Mesenteric fat pad (tissue), 1 donor: ENCODE measurements at regions not wholly inside any gene's neighbourhood (a gene's known extent, or its start where the extent isn't known, plus 50 kb on each side); places are given as distances from the start of the nearest gene placed in this dataset.

Experiments
- DNase-seq: peaks from one replicate; pipeline ENCODE4 v3.0.0-alpha.2; 2020; ENCODE audit warnings: low spot score
- donor health status: DM: yes; HTN: yes; CAD: no.

DNA sequence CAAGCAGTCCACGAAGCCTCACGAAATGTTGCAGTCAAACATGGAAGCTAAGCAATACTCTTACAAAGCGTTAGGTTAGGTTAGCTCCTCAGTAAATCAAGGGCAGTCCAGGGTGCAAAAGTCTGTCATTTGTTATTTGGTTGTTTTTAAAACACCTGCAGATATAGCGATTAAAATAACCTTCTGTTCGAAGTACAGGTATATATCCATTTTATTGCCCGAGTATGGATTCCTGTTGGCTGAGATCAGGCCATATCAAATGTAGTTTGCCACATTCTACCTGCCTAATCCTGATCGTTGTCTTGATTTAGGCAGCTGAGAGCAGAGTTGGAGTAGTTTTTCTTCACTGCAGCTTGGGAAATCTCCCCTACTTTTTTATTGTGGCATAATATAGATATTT lies 99.5 kb upstream of the EPB41L3 start:
- no peak for DNase-seq

DNA sequence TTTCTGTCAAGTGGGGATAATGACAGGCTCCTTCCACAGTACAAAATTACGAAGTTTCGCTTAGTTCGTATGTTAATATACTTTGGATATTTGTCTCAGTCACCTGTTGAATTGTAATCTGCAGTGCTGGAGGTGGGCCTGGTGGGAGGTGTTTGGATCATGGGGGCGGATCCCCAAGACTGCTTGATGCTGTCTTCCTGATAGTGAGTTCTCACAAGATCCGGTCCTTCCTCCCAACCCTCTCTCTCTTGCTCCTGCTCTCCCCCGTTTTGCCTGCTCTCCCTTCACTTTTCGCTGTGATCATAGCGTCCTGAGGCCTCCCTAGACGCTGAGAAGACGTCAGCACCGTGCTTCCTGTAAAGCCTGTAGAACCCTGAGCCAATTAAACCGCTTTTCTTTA lies 97.1 kb upstream of the EPB41L3 start:
- no peak for DNase-seq

DNA sequence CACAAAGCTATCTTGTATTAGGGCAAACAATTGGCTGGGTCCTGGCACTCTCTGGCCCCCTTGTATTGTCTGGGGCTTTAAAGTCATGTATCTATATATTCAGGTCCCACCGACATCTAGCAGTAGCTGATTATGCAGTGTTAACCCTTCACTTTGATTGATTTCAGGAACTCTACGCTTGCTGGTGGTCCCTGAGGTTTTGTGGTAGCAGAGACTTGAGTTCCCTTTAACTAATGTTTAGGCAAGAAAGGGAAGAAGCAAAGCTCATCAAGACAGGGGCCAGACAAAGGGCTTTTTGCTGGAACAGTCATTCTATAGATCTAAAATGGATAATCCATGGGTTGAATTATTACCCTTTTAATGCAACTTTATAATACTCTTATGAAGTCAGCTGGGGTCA lies 95.3 kb upstream of the EPB41L3 start:
- DNase-seq, result no peak

DNA sequence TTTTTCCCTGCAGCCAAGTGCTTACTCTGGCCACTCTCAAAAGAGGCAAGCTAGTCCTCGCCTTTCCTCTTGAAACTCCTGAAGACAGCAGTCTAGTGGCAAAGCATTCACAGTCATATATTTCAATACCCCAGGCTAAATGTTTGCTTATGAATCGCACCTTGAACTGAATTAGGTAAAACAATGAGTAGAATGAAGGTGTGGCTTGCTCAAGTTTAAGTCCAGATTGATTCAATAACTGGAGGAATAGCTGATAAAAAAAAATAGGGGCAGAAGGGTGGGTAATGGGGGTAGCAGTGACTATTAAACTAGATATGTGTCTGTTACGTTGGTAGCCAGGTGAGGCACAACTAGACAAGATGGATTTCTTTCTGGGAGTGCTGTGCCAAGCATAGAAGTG lies 88.2 kb upstream of the EPB41L3 start:
- no peak for DNase-seq

DNA sequence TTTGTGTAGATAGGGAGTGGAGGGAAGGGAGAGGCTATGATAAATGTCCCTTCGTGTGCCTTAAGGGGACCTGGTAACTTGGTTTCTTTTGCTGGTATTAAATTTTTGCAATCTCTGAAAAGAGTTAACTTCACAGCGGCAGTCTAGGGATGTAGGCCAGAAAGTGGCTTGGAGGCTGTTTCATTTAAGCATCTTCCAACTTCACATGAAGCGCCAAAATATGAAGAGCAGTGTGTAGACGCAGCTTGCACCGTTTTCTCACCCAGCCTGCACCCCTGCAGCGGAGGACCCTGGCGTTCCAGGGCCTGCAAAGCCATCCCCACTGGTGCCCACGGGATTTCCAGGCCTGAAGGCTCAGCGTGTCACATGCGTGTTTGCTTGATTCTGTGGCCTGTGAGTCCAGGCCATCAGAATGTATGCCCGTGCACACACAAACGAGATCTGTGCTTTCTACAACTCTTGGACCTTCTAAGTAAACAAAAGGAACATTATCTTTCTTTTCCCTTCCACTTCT lies 87.2 kb upstream of the EPB41L3 start:
- DNase-seq, result no peak

DNA sequence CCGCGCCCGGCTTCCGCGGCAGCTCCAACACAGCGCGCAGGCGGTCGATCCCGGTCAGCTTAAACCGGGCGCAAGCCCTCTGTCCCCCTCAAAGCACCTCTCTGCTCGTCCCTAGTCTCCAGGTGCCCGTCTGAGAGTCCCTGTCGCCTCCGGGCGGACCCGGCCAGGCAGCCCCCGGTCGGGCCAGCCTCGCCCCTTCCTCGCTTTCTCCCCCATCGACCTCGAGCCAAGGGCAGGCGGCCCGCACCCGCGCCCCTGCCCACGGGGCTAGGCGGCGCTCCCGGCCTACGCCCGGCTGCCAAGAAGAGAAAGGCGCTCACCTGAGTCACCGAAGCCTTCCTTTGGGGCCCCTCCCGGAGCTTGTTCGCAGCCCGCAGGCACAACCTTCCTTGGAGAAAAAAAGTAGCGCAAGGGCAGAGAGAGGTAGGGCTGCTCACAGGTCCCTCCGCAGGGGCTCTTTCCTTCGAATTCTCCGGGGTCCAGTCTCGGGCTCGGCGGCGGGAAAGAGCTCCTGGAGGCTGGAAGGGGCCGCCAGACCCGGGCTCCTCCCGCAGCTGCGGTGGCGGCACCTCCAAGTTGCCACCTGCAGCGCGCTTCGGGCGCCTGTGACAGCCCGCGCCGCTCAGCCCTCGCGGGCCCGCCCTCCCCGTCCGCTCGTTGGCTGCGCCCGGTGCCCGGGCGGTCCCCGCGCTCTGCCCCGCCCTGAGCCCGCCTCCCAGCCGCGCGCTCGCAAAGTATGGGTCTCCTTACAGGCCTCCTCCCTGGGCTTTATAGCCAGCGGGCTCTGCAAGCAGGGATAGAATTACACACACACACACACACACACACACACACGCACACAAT lies 86.5 kb upstream of the EPB41L3 start:
- DNase-seq, result peak; percentile 95

DNA sequence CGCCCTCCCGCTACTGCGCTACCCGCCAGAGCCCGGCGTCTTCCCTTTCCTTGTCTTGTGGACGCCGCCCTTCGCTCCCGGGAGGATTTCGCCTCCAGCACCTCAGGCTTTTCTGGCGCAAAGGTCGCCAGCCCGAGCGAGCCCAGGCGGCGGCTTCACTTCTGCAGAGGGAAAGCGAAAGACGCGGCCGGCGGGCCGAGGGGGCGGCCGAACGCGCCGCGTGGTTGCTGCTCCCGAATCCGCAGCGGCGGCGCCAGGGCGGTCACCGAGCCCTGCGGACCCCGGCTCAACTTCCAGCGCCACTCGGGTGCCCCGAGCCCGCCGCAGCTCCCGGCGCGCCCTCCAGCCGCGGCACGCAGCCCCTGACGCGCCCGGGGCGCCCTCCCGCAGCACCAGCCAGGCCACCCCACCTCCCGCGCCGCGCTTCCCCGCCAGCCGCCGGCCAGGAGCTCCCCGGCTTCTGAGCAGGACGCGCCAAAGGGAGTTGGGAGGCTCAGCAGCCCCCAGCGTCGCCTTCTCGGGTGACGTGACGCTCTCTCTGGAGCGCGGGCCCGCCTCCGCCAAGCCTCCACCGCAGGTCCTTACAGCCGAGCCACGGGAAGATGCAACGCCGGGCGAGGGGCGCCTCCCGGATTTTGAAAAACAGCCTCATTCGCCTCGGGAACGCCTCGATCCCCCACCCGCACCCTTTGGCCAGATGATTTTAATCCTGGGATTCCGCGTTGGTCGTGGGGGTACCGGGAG lies 84.9 kb upstream of the EPB41L3 start:
- DNase-seq, result peak; percentile 91

DNA sequence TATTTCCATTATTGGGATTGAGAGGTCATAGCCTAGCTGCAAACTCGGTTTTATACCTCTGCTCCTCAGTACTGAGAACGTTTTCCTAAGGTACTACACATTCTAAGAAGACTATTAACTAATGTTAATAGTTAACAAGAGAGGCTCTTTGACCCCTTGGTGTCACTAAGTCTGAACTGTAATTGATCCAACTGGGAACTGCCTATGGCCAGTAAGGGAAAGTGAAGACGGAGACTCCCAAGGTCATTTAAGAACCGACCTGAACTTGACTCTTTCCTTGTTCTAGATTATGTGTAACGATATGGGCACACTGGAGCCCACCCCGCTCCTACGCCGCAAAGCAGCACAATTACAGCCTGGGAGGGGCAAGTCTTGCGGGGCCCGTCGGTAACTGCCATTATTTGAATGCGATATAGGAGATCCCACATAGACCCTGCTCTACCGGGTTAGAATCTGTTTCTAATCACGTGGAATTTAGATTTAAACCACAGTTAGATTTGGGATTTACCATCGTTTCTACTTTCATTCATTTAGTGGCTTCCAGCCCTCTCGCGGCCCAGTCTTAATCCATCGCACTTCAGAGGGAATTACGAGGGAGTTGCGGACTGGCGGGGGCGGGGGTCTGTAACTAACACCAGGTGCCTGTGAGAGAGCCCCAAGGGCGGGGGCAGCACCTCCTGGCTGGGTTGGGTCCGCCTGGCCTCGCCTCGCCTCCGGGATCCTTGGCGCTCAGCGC lies 84.1 kb upstream of the EPB41L3 start:
- no peak for DNase-seq

DNA sequence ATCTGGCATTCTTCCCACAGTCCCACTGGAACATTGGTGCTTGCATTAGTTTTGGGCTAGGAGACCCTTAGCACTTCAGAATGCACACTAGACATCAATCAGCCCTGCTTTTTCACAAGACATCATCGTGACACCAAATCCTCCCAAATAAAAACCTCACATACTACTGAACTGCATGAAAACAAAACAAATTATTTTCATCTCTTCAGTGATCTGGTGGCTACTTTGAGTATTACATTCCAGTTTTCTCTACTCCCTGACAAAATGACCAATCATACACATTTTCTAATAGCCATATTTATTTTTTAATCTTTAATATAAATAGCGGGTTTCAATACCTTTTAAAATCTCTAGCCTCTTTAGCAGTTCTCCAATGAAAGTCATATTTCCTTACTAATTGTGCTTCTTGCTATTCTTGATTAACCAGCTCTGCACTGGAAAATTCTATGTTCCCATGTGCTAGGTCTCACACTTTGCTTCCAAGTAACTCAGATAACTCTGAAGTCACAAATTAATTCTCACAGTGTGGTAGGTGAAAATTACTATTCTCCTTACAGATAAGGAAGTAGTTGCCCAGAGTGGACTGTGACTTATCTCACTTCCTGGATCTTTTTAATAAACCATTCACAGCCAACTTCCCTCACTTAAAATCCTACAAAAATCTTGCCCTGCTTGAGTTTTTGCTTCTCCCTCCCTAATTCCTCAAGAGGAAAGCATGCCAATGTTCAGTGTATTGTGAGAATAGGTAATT lies 82.5 kb upstream of the EPB41L3 start:
- DNase-seq, result no peak

DNA sequence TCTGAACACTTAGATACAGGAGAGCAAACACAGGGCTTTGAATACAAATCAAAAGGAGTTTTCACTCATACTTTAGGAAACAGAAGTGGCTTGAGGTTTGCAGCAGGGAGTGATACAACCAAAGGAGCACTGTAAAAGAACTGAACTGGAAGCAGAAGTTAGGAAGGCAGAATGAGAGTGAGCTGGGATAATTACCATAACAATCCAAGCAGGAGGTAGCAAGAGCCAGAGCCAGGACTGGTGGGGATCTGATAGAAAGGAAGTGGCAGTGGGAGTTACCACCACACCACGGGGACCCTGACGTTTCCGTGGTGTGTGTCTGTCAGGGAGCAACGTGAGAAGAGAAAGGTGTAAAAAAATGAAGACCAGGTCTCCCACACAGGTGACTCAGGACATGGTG lies 81.3 kb upstream of the EPB41L3 start:
- DNase-seq, result no peak

DNA sequence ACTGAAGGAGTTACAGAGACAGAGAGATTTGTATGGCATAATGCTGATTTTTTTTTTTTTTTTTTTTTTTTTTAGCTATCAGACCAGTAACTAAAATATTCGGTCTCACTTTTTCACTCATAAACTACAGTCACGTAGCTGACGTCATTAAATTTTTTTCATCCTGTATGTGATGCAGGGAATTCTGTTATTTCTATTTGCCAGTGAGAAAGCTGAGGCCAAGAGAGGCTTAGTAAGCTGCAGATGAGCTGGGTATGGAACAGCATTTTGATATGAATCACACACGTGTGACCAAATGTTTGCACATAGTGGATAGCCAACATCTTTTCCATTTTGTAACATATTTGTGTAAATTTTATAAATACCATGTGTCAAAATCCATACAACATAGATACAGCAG lies 79.1 kb upstream of the EPB41L3 start:
- no peak for DNase-seq

DNA sequence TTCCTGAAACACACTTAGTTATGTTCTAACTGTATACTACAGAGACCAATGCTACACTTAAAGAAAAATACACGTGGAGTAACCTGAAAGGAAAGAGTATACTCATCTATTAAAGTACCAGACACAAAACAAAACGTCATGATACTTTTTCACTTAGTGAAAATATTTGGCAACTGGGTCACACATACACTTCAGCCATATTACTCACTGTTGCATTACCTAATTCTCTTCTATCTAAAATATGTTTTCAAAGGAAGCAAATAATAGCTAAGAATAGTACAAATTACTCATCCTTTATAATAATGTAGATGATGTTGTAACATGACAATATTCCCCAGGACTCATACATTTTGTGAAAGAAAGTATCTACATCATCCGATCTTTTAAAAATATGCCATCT lies 76.5 kb upstream of the EPB41L3 start:
- no peak for DNase-seq

DNA sequence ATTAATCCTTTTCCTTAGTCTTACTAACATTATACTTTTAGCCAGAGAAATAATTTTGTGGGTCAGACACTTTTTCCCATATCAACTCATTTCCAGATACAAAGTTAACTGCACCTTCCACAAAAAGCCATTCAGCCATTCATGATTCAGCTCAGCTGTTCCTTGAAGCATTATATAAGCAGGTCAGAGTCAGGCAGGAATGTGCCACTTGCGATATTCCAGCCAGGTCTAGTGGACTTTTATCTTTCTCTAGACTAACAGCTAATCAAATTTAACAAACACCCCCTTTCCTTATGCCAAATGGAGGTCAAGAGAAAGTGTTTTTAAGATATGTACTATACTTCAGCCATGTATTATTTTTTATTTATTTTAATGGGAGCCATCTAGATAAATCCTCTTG lies 75.6 kb upstream of the EPB41L3 start:
- no peak for DNase-seq

DNA sequence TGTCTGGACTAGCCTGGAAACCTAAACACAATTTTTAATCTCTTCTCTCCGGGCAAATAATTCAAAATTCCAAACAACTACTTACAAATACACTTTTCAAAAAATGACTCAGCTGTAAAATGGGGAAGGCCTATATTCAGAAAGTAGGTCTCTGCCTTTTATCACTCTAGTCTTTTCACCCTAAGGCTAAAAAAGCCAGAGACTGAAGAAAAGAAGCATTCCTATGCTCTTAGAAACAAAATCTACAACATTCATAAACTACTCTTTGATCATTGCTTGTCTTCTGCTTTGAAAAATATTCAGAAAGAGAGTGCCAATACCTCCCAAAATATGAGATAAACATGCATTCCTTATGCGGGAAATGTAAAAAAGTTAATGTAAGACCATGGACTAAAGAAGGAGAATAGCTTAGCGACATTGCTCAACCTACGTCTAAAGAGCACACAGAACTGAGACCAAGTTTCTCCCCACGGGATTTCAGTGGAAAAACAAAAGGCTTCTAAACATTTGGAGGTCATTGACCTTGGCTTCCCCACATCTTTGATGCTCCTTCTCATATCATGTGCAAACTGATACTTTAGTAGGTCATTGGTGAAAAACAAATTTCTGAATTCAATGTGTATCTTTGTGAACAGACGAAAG lies 74.4 kb upstream of the EPB41L3 start:
- no peak for DNase-seq

DNA sequence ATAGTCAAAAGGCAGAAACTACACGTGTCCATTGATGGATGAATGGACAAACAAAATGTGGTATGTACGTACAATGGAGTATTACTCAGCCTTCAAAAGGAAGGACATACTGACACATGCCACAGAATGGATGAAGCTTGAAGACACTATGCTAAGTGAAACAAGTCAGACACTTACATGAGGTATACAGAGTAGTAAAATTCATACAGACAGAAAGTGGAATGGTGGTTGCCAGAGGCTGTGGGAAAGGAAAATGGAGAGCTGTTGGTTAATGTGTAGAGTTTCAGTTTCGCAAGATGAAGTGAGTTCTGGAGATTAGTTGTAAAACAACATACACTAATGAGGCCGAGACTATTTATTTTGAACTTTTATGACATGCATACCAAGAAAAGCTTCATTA lies 67.4 kb upstream of the EPB41L3 start:
- no peak for DNase-seq

DNA sequence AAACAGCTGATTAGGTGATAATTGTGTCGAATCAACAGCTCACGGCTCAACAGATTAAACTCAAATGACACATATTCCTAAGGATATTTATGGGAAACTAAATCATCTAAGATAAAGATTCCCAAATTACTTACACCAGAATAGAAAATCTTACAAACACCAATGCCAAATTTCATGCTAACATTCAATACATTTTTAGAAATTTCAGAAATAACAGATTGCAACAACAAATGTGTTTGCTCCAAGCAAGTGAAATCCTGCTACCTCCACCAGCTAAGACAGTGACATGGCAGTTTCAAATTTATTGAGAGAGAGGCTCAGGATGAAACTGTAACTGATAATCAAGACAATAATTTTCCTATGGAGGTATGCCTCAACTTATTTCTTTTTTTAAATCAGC lies 65.0 kb upstream of the EPB41L3 start:
- no peak for DNase-seq

DNA sequence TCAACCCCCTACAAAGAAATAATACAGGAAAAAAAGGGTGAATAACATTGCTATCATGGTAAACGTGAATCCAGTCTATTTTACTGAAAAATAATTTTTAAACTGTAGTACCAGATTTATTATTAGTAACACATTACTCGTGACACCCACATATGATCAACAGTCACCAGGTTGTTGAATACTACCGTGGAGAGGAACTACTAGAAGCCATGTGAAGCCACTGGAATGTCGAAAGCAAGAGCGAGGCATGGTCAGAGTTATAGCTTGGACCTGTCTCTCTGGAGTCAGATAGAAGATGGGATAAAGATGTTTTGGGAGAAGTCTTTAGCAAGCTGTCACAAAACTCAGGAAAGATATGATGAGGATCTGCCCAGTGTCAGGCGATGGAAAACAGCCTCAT lies 63.2 kb upstream of the EPB41L3 start:
- no peak for DNase-seq

DNA sequence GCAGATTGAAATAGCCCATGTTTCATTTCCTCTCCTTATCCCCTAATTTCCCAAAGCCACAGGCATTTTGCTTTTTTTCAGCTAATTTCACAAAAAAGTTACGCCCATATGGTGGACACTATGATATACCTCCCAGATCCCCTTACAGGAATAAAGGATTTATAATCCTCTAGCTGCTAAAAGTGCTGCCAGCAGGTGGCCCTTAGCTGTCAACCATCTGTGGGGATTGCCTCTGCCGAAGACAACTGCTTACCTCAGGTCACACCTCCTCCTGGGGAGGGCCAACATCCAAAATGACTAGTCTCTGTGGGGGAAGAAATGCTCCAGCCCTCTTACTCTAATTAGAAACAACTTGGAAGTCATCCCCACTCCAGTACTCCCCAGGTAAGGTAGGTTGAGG lies 61.0 kb upstream of the EPB41L3 start:
- no peak for DNase-seq

DNA sequence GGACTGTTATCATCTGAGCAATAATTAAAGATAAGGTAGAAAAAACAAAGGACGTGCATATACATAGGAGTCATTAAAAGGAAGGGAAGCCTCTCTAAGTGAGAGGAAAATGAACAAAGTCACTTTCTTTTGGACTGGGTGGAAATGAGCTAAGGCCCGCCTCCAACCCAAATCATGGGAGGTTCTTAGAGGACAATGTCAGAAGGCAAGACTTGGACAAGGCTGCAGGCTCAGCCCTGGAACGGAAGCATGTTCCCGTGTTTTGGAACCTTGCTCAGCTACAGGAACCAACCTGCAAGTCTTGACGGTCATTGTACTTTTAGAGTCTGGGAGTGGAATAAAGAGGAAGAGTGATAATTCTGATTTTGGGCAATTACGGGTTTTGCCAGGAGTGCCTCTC lies 59.4 kb upstream of the EPB41L3 start:
- DNase-seq, result no peak

DNA sequence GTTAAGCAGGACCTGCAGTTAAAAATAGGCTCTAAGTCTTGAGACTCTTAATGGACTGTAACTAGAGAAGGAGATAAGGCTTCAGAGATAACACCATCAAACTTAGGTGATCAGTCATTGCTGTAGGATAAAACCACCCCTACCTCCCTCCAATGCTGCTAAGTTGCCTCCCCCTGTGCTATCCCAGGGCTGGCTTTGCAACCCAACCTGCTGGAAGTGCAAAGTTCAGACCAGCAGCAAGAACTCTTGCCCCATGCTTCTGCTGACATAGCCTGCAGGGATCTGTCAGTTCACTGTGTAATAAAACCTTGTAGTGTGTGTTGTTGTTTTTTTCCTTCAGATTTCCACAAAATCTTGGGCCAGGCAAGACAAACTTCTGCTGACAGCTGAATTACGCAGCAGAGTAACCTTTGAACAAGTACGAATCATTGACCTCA lies 57.4 kb upstream of the EPB41L3 start:
- no peak for DNase-seq
